ENCODE measurements at regions not wholly inside any gene's neighbourhood (a gene's known extent, or its start where the extent isn't known, plus 50 kb on each side); places are given as distances from the start of the nearest gene placed in this dataset.

GRCh38 chr6:71387179-71387578 lies 98.6 kb downstream of the OGFRL1 start:
- ChIA-PET CTCF (interaction anchor here (0.8 to 7.7 kb wide), 3 partner anchors 96 to 148 kb away, joined by 5 to 94 read pairs (median 21); no protein-coding TSS in a partner anchor), POLR2A (no interaction called here)
- no peaks in the 10 kb centered on the region for H3K36me3 ChIP-seq (ENCODE audit: control insufficient read depth in 2 of 2, insufficient read depth in 1 of 2, low read length in 2 of 2)
- H3K4me3 ChIP-seq (ENCODE audit: low read depth, low read length) = no peak overlapping the region
- H3K27ac ChIP-seq (ENCODE audit: extremely low read depth, low read depth, low read length) = no peak overlapping the region
- no peaks in the 10 kb centered on the region for H3K9me3 ChIP-seq (ENCODE audit: control insufficient read depth, insufficient read depth, low read depth, low read length)
- TF ChIP-seq MEIS1 (CRISPR knock-in tag; IDR thresholded peaks at IDR 0.05; ENCODE audit: borderline replicate concordance) = no peak
- TF ChIP-seq ZNF600 (tag by site-specific recombination; IDR thresholded peaks at IDR 0.05) = no peak
- TF ChIP-seq ZNF394 (tag by site-specific recombination; IDR thresholded peaks at IDR 0.05; ENCODE audit: borderline replicate concordance) = no peak
- no peak for TF ChIP-seq ZNF76 (tag by site-specific recombination; IDR thresholded peaks at IDR 0.05; ENCODE audit: borderline replicate concordance, low read depth)
- TF ChIP-seq ZNF501 (tag by site-specific recombination; IDR thresholded peaks at IDR 0.05) = no peak
- no peak for TF ChIP-seq OVOL3 (tag by site-specific recombination; IDR thresholded peaks at IDR 0.05)
- peaks cover 10% of the 10 kb centered on the region for H3K4me1 ChIP-seq (ENCODE audit: control insufficient read depth, insufficient read depth, low read length)

GRCh38 chr6:71388068-71388744 lies 99.6 kb downstream of the OGFRL1 start:
- H3K9me3 ChIP-seq (ENCODE audit: control insufficient read depth, insufficient read depth, low read depth, low read length) = no peaks in the 10 kb centered on the region
- H3K4me3 ChIP-seq (ENCODE audit: low read depth, low read length) = no peak overlapping the region
- TF ChIP-seq HOXD13 (CRISPR knock-in tag; IDR thresholded peaks at IDR 0.05; ENCODE audit: borderline replicate concordance) = no peak
- TF ChIP-seq ZBTB44 (tag by site-specific recombination; IDR thresholded peaks at IDR 0.05) = no peak
- TF ChIP-seq KLF1 (tag by site-specific recombination; IDR thresholded peaks at IDR 0.05) = no peak
- TF ChIP-seq SALL2 (tag by site-specific recombination; IDR thresholded peaks at IDR 0.05; ENCODE audit: borderline replicate concordance) = no peak
- TF ChIP-seq RBAK (tag by site-specific recombination; IDR thresholded peaks at IDR 0.05) = no peak
- no peak for TF ChIP-seq ZNF501 (tag by site-specific recombination; IDR thresholded peaks at IDR 0.05)
- TF ChIP-seq ZNF26 (tag by site-specific recombination; IDR thresholded peaks at IDR 0.05) = no peak
- TF ChIP-seq ZNF48 (tag by site-specific recombination; IDR thresholded peaks at IDR 0.05) = no peak
- TF ChIP-seq ATF2 (tag by site-specific recombination; IDR thresholded peaks at IDR 0.05; ENCODE audit: low read depth) = no peak
- TF ChIP-seq ZNF518A (tag by site-specific recombination; conservative IDR thresholded peaks at IDR 0.05; ENCODE audit: low read depth) = no peak
- no peak for TF ChIP-seq ZNF266 (tag by site-specific recombination; IDR thresholded peaks at IDR 0.05; ENCODE audit: low read depth)
- POLR2A ChIA-PET = no interaction called here
- H3K36me3 ChIP-seq (ENCODE audit: control insufficient read depth in 2 of 2, insufficient read depth in 1 of 2, low read length in 2 of 2) = no peaks in the 10 kb centered on the region
- CTCF ChIA-PET = interaction anchor here (0.6 to 7.7 kb wide), 8 partner anchors 10 to 143 kb away, joined by 3 to 94 read pairs (median 6); no protein-coding TSS in a partner anchor
- no peak overlapping the region for H3K27ac ChIP-seq (ENCODE audit: extremely low read depth, low read depth, low read length)
- H3K4me1 ChIP-seq (ENCODE audit: control insufficient read depth, insufficient read depth, low read length) = peaks cover 10% of the 10 kb centered on the region
